Caco-2 (cell line): ENCODE measurements at regions not wholly inside any gene's neighbourhood (a gene's known extent, or its start where the extent isn't known, plus 50 kb on each side); places are given as distances from the start of the nearest gene placed in this dataset.

Experiments used
- BruUV-seq: library from RNA; stranded (reverse); fragments of 400-500 nt; replicated peaks from 2 replicates; lab custom pipeline; 2021; lab: Mats Ljungman, UMichigan
- CTCF ChIA-PET: fragments of 300-600 bp; sonication (Branson Sonifier 250); formaldehyde crosslinking; loops from one replicate; lab custom pipeline; 2022; ENCODE audit warnings: antibody characterized with exemption; lab: Charles Lee
- POLR2A ChIA-PET: fragments of 300-600 bp; sonication (Branson Sonifier 250); formaldehyde crosslinking; loops from one replicate; lab custom pipeline; 2022; ENCODE audit warnings: antibody characterized with exemption; lab: Charles Lee
- DNase-seq, 2 experiments: peaks; one replicate each; pipeline versions ENCODE4 v3.0.0 to v3.0.0-alpha.2; 2020 to 2022
- H3K27me3 ChIP-seq: replicated peaks from 2 replicates; pipeline ENCODE4 v1.6.0; 2011; ENCODE audit warnings: low read length; ENCODE audit not compliant: control insufficient read depth, insufficient read depth
- H3K36me3 ChIP-seq: 2 replicates; pipeline ENCODE4 v1.5.1; 2011; ENCODE audit warnings: low read length; ENCODE audit not compliant: control insufficient read depth, insufficient read depth
- H3K4me1 ChIP-seq: fragments of 250-450 bp; sonication (Bioruptor Pico); 2 replicates; pipeline ENCODE4 v1.5.1; 2020; ENCODE audit warnings: mild to moderate bottlenecking
- H3K4me3 ChIP-seq: 2 replicates; pipeline ENCODE4 v1.5.1; 2011; ENCODE audit warnings: low read depth, mild to moderate bottlenecking, control low read depth, low read length
- H3K9me3 ChIP-seq: fragments of 250-450 bp; sonication (Bioruptor Pico); 2 replicates; pipeline ENCODE4 v1.5.1; 2020; ENCODE audit warnings: mild to moderate bottlenecking, moderate library complexity
- H3K27ac Mint-ChIP-seq: one replicate; pipeline ENCODE4 v1.8.0; 2022; ENCODE audit warnings: mixed read lengths; ENCODE audit not compliant: unreplicated experiment
- H3K27me3 Mint-ChIP-seq: one replicate; pipeline ENCODE4 v1.8.0; 2022; ENCODE audit warnings: mixed read lengths; ENCODE audit not compliant: insufficient read depth, unreplicated experiment
- H3K36me3 Mint-ChIP-seq: one replicate; pipeline ENCODE4 v1.8.0; 2022; ENCODE audit warnings: mild to moderate bottlenecking, mixed read lengths; ENCODE audit not compliant: insufficient read depth, unreplicated experiment
- H3K4me1 Mint-ChIP-seq: one replicate; pipeline ENCODE4 v1.8.0; 2022; ENCODE audit warnings: low read depth, mixed read lengths; ENCODE audit not compliant: unreplicated experiment
- H3K4me3 Mint-ChIP-seq: one replicate; pipeline ENCODE4 v1.8.0; 2022; ENCODE audit warnings: mild to moderate bottlenecking, moderate library complexity, mixed read lengths; ENCODE audit not compliant: unreplicated experiment
- H3K9me3 Mint-ChIP-seq: one replicate; pipeline ENCODE4 v1.8.0; 2022; ENCODE audit warnings: mixed read lengths; ENCODE audit not compliant: unreplicated experiment
- CTCF ChIP-seq, 2 experiments: fragments of 200-600 bp in 1 of 2; IDR thresholded peaks; 1 replicate in 1 of 2; 2 replicates in 1 of 2; pipeline versions ENCODE4 v1.5.1 to v1.8.0; 2011 to 2022; ENCODE audit warnings: antibody characterized with exemption in 1 of 2, control low read depth in 1 of 2, inconsistent platforms in 1 of 2, low read depth in 1 of 2, low read length in 1 of 2, mild to moderate bottlenecking in 1 of 2, moderate library complexity in 1 of 2; ENCODE audit not compliant: insufficient read depth in 1 of 2, severe bottlenecking in 1 of 2, unreplicated experiment in 1 of 2
- intact Hi-C: fragments of 100-400 bp; cut with micrococcal nuclease; formaldehyde crosslinking; loops from one replicate; pipeline ENCODE4 v1.10.0; 2022; ENCODE audit not compliant: unreplicated experiment

- POLR2A ChIA-PET, result no interaction called here
- CTCF ChIA-PET, result no interaction called here
- Histone ChIP-seq H3K27me3 (no peaks in the 10 kb centered on the region; the same call in 1 of the 2 replicates), H3K4me3 (no peak overlapping the region), H3K4me1 (no peaks in the 10 kb centered on the region), H3K36me3 (no peaks in the 10 kb centered on the region), H3K9me3 (no peaks in the 10 kb centered on the region)
- Mint-ChIP-seq H3K36me3 (no peaks in the 10 kb centered on the region), H3K4me3 (no peak overlapping the region), H3K9me3 (peaks cover 6% of the 10 kb centered on the region), H3K4me1 (no peaks in the 10 kb centered on the region), H3K27ac (no peak overlapping the region), H3K27me3 (peaks cover 2% of the 10 kb centered on the region)
- no TSS peak for BruUV-seq
- no peak for DNase-seq
- intact Hi-C loops, result no loop called here
- no peak for TF ChIP-seq CTCF (IDR thresholded peaks at IDR 0.05; ENCODE audit: insufficient read depth in 1 of 2, low read depth in 1 of 2, low read length in 1 of 2, severe bottlenecking in 1 of 2, unreplicated experiment in 1 of 2)
Measured at GRCh38 chr5:110963495-110963894, 108.0 kb upstream of the TSLP start.

- no peak overlapping the region for H3K4me3 Mint-ChIP-seq
- TF ChIP-seq CTCF (IDR thresholded peaks at IDR 0.05; ENCODE audit: insufficient read depth in 1 of 2, low read depth in 1 of 2, low read length in 1 of 2, severe bottlenecking in 1 of 2, unreplicated experiment in 1 of 2), result no peak
- H3K27me3 Mint-ChIP-seq, result peaks cover 2% of the 10 kb centered on the region
- Histone ChIP-seq H3K4me3 (no peak overlapping the region), H3K36me3 (no peaks in the 10 kb centered on the region), H3K9me3 (no peaks in the 10 kb centered on the region), H3K4me1 (no peaks in the 10 kb centered on the region), H3K27me3 (no peaks in the 10 kb centered on the region; the same call in 1 of the 2 replicates)
- H3K9me3 Mint-ChIP-seq, result peaks cover under 1% of the 10 kb centered on the region
- intact Hi-C loops, result no loop called here
- BruUV-seq, result no TSS peak
- no peaks in the 10 kb centered on the region for H3K36me3 Mint-ChIP-seq
- ChIA-PET CTCF (no interaction called here), POLR2A (no interaction called here)
- H3K27ac Mint-ChIP-seq, result no peak overlapping the region
- DNase-seq, result no peak
- no peaks in the 10 kb centered on the region for H3K4me1 Mint-ChIP-seq
Measured at GRCh38 chr5:110965773-110966581, 105.5 kb upstream of the TSLP start.

GRCh38 chr5:110968246-110969005 lies 103.1 kb upstream of the TSLP start:
- intact Hi-C loops, result no loop called here
- Histone ChIP-seq H3K9me3 (no peaks in the 10 kb centered on the region), H3K27me3 (no peaks in the 10 kb centered on the region; the same call in 1 of the 2 replicates), H3K4me3 (no peak overlapping the region), H3K4me1 (no peaks in the 10 kb centered on the region), H3K36me3 (no peaks in the 10 kb centered on the region)
- H3K4me1 Mint-ChIP-seq, result no peaks in the 10 kb centered on the region
- H3K27me3 Mint-ChIP-seq, result no peaks in the 10 kb centered on the region
- CTCF ChIA-PET, result no interaction called here
- H3K27ac Mint-ChIP-seq, result no peak overlapping the region
- no peak for DNase-seq
- H3K4me3 Mint-ChIP-seq, result no peak overlapping the region
- POLR2A ChIA-PET, result no interaction called here
- no peaks in the 10 kb centered on the region for H3K9me3 Mint-ChIP-seq
- no peaks in the 10 kb centered on the region for H3K36me3 Mint-ChIP-seq
- BruUV-seq, result no TSS peak
- TF ChIP-seq CTCF (IDR thresholded peaks at IDR 0.05; ENCODE audit: insufficient read depth in 1 of 2, low read depth in 1 of 2, low read length in 1 of 2, severe bottlenecking in 1 of 2, unreplicated experiment in 1 of 2), result no peak
